GM18511 (cell line): ENCODE measurements at regions not wholly inside any gene's neighbourhood (a gene's known extent, or its start where the extent isn't known, plus 50 kb on each side); places are given as distances from the start of the nearest gene placed in this dataset.

Source experiments
- ATAC-seq: cut with Tn5 transposase; IDR thresholded peaks from one replicate; pipeline ENCODE4 v1.9.1; 2021; ENCODE audit warnings: mild to moderate bottlenecking, moderate library complexity; ENCODE audit not compliant: unreplicated experiment

DNA sequence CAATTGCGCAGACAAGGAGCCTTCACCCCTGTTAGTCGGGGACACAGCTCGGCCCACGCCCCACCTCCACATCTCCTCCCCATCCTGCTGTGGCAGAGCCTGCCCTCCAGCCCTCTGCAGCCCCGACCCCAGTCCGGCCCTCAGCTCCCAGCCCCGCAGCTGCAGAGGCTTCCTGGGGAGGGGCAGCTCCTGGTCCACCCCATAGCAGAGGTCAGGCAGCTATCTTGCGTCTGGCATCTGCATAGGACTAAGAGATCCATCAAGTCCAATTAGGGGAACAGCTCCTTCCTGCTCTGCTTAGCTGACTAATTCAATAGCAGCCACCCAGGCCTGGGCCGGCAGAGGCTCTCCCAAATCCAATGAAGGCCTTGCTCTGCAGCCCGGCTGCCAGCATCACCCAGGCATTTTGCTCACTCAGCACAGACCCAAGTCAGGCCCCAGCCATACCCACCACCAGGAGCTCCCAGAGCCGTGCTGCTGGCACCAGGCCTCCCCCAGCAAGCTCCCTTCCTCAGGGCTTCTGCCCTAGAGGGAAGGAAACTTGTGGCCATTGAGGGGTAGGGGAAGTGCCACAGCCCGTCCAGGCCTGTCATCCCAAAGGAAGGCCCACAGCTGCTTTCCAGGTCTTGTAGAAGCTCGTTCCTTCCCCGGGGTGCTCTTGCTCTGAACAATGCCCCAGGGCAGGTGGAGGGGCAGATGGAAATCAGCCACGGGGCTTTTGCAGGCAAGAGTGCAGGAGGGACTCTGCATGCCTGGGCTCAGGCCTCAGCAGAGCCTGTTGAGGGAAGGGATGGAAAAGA lies 106.2 kb upstream of the RET start:
- ATAC-seq: no peak

DNA sequence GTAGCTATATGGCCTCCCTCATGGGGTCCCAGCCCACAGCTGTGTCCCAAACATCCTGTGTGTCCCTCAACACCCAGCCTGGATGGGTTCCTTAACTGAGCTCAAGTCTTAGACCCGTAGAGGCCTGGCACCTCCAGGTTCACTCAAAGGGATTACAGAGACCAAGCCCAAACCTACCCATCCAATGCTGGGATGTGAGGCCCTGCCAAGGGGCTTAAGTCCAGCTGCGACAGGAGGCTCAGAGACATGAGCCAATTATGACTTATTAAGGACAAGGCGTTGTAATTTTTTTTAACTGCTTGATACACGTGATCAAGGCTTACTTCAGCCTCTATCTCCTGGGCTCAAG lies 105.6 kb upstream of the RET start:
- no peak for ATAC-seq

DNA sequence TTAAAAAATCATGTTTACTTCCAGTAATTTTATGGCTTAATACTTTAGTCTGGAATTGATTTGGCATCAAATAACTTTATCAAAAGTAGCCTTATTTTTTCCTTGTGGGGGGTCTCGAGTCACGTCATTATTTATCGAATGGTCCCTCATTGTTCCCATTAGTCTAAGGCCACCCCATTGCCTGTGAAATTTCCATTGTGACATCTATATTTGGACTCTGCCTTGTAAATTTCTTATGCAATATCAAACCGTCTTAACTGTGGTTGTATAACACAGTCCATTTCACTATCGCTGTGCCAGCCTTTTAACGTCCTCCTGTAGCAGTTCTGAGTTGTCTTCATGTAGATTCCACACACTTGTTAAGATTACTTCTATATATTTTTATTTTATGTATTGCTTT lies 103.9 kb upstream of the RET start:
- ATAC-seq: no peak

DNA sequence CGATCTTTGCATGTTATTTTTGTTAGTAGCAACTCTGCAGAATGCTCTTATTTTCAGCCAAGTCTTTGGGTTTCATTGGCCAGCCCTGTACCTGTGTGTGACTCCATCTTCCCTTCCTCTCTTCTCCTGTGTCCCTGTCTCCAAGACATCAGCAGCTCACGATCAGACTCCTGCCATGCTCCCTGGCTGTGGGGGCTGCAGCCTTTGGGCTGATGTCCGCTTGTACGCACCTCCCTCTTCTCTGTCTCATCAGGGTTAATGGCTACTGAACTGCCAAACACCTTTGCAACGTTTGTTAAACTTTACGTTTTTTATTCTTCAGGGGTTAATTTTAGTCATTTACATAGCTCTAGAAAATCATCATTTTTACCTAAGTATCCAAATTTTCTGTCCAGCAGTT lies 103.5 kb upstream of the RET start:
- no peak for ATAC-seq

DNA sequence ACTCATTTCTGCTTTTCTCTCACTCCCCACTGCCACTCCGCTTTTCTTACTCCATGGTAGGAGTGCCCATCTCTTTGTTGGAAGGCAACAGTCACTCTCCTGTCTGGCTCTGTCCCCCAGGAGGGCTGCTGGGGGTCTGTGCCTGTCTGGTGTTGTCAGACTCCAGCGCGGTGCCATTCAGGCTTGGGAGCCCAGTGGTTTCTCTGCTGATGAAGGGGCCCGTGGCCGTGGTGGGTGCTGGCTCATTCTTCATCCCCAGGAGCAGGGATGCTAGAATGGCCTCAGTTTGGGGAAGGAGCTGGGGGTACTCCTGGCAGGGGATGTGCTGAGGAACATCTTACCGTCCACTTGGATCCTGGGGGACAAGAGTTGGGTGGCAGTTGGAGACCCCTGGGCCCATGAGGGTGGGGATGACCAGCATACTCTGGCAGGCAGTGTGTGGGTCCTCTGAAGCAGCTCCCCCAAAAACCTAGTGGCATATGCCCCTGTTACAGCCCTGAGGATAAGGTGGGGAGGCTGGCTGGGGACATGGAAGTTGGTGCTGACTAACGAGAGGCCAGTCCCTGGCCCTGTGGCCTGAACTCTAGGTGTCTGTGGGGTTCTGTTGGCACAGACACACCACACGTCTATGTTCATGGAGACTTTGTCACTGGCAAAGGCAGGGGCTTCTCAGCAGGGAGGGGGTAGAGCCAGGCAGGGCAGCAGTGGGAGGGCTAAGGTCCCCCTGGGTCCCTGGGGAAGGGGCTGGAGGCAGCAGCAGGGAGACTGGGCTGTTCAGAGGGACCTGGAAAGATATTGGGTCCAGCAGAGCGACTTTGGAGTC lies 102.8 kb upstream of the RET start:
- no peak for ATAC-seq

DNA sequence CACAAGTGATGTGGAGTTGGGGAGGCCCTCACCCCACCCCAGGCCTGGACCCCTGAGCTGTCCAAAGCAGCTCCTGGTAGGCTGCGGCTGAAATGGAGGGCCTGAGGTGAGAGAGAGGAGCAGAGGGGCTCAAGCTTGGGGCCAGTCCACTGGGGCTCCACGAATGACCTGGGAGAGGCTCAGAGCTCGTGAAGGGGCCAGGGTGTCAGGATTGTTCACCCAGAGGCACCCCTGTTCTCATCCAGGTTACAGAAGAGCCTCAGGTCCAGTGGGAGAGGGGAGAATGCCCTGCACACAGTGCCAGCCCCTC lies 102.2 kb upstream of the RET start:
- ATAC-seq: no peak

DNA sequence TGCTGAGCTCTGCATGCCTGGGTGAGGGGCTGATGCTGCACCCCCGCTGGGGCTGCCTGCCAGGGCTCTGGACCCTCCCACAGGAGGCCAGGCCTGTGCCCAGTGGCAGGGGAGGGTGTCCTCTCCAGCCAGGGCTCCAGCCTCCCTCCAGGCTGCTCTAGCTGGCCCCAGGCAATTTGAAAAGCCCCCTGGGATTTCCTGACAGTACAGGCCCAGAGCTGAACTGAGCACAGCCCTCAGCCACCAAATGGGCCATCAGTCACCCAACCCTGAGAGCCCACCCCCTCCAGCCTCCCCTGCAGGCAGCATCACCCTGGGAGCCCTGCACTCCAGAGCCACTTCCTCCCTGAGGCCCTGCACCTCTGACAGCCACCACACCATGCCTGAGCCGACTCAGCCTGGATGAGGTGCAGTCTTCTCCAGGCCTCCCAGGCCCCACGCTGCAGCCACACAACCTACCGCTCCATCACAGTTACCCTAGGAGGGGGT lies 101.8 kb upstream of the RET start:
- no peak for ATAC-seq

DNA sequence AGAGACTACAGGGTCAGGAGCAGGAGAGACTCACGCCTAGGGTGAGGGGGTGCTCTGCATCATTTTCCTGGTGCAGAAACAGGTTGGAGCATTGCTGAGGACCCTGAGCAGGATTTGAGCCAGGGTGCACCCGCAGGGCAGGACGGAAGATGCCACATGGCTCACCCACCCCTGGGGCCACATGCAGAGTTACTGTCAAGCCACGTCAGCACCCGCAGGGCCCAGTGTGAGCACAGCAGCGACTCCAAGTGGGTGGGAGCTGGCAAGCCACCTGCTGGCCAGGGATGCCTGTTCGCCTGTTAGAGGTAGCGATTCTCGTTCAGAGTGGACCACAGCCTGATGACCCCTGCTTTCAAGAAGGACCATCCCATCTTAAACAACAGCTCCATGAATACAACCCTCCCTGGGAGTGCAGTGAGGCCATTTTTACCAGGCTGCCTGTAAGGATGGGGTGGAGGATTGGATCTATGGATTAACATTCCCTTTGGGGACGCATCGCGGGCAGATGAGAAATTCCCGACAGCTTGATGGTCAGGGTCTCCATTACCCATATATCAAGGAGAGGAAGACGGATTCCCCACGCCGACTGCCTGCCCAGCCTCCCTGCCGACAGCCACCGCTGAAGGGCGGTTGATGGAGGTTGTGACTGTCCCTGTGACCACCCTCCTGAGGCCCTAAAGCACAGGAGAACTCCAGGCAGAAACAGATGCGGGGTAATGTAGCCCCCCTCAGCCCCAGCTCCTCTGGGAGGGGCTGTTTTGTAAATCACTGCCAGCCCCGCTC lies 101.1 kb upstream of the RET start:
- ATAC-seq: no peak

DNA sequence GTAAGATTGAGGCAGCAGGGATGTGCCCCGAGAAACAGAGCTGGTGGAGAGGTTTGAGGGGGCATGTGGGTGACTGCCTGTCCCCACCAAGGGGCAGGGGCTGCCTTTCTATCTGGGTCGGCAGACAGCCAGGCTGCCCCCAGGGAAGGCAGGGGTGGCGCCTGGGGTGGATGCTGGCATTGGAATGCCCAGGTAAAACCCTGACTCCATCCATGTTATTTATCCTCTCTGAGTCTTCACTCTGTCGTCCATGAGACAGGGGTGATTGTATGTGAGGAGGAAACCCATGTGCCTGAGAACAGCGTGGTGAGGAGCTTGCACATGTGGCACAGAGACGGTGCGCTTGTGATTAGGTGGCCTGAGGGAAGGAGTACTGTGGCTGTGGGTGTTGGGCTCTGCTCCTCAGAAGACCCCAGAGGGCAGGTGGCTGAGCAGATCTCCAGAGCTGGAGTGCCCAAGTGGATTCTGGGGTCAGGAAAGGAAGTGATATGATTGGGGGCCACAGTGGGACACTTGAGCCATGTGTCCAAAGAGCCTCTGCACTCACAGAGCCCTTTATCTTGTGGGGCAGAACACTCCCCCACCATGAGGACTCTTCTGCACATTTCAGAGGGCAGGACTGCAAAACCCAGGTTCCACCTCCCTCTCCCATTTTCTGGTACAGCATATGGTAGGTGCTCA lies 100.4 kb upstream of the RET start:
- ATAC-seq: no peak

DNA sequence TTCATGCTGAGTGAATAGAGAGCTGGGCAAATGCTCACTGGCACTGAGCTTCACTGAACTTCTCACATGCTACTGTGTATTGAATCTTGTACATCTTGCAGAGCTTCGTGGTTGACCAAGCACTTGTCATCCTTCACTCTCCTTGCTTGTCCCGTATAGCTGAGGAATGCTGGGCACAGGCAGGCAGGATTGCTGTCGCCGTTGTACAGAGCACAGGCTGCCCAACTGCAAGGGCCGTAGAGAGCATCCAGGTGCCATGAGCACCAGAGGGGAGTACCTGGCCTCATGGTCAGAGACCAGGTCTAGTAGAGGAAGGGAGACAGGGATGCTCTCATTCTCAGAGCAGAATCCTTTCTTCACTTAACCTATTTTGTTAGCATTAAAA lies 99.8 kb upstream of the RET start:
- ATAC-seq: no peak

DNA sequence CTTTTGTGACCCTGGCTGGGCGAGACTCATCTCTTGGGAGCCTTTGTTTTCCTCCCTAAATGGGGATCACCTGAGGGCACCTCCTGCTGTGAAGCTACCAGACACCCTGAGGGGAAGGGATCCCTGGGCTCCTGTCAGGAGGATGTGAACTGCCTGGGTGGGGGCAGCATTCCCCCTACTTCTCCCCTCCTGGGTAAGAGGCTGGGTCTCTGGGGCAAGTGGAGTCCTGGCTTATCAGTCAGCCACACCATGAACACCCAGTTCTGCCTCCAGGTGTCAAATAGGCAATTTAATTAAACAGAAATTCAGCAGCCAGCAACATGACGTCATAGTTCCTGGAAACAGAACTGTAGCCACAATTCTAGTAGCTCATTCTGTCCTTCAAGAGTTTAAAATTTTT lies 97.7 kb upstream of the RET start:
- no peak for ATAC-seq

DNA sequence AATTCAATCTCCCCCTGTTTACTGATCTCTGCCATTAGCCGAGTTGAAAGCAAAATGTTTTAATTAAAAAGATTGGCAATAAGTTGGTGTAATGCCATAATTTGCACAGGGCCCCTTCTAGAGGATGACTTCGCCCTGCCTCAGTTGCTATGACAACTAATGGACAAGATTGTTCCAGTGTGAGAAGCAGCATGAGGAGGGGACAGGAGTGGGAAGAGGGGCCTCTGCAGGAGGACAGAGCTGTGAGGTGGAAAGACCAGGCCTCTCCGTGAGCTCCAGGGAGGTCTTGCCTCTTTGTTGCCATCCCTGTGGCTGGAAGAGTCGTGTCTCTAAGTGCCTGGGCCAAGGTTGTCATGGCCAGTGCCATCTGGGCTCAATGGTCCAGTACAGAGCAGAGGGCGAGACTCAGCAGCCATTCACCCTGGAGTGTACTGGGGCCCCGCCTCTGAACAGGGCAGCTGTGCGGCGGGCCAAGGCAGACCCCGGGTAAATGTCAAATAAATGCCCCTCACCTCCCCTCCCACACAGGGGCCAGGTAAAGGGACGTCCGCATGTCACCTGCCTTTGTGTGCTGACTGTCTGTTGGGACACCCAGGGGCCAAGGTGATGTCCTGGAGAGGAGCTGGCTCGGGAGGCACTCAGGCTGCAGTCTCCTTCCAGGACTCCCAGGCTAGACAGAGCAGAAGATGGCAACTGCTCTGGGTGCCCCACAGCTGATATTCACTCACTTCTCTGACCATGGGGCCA lies 97.0 kb upstream of the RET start:
- no peak for ATAC-seq

DNA sequence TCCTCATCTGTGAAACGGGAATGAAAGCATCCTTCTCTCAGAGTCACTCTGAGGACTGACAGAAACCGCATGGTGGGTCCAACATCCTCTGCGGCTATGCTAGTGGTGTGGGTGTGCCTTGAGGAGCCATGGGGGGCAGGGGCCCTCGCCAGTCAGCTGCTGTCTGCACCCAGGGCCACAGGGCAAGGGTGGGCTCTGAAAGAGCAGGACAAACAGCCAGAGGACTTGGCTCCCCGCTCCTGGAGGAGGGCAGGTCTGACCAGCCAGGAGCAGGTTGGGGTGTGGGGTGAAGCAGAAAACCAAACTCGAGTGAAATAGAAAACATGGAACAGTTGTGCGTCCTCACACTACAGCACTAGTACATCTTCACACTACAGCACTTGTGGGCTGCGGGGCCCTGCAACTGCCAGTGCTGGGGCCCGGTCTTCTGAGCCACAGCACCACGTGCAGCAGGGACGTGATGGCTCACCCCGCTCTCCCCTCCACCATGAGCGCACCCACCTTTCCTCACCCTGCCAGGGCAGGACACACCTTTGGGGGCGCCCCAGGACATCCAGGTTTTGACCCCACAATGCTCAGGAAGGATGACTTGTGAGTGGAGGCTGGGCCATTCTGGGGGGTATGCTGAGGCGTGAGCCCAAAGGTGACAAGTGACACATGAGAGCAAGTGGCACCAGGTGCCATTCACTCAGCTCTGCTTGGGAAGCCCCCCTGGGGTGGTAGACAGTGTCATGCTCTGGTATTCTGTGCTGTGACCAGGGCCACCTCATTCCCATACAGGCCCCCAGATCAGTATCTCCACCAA lies 96.1 kb upstream of the RET start:
- ATAC-seq: no peak

DNA sequence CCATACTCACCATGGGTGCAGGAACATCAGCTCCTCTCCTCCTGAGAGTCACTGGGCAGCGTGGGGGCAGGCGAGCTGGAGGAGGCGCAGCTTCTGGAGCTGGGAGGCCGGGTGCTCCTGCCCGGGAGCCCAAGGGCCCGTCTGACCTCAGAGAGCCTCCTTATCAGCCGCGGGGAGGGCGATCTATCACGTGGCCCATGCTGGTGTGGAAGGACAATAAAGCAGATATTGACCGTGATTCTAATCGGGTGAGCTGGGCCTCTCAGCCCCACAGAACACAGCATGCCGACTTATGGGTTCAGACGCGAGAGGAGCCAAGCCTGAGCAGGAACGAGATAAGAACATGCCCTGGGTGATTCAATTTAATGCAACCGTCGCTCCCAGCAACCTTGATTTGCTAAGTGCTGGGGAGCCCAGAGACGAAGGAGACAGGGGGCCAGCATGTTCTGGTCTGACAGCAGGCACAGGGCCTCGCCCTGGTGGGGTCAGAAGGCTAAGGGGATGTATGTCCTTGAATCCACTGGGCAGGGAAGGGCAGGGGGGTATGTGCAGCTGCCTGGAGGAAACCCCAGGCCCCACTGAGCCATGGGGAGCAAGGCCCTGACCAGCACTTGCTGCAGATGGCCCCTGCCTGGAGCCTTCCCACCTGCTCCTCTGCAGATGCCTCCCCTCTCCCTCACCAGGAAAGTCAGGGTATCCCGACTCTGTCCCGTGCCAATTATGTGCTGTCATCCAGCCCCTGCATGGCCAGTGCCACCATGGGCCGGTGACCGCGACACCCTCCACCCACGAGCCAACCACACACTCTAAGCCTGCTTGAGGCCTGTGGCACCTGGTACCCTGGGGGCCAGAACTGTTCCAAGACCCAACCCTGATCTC lies 95.3 kb upstream of the RET start:
- ATAC-seq: no peak

DNA sequence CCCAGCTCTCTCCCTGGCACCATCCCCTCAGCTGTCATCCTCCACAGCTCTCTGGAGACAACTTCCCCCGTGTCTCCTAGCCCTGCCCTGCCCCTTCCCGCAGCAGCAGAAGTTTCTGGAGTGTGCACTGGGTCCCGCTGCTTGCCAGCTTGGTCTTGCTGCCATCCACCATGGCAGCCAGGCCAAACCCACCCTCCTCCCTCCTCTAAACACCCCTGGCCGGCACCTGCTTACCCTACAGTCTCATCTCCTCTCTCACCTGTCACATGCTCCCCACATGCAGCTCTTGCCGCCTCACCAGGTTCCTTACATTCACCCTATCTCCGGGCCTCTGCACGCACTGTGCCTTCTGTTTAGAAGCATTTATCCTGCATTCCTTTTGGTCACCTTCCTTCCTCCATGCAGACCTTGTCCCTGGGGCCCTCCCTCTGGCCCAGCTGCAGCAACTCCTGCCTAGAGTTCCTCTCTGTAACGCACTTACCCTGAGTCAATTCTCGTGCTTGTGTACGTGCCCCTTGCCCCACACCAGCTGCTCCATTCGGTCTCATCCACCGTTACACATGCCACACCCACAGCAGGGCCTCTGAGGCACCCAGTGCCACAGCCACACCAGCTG lies 93.9 kb upstream of the RET start:
- ATAC-seq: no peak

DNA sequence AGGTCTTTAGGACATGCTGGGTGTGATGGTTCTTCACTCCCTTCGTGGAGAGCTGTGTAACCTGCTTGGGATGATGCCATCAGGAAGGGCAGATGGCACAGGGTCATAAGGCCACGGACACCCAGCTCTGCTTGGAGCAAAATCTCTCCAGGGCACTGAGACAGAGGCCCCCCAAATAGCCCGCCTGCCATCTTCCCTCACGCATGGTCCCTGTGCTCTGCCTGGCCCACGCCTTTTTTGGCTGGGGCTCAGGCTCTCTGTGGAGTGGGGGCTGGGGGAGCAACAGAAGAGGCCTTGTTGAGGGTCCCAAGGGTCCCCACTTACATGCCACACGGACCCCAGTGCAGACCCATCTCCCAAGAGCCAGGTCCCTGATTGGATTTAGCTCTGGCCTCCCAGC lies 93.3 kb upstream of the RET start:
- ATAC-seq: no peak

DNA sequence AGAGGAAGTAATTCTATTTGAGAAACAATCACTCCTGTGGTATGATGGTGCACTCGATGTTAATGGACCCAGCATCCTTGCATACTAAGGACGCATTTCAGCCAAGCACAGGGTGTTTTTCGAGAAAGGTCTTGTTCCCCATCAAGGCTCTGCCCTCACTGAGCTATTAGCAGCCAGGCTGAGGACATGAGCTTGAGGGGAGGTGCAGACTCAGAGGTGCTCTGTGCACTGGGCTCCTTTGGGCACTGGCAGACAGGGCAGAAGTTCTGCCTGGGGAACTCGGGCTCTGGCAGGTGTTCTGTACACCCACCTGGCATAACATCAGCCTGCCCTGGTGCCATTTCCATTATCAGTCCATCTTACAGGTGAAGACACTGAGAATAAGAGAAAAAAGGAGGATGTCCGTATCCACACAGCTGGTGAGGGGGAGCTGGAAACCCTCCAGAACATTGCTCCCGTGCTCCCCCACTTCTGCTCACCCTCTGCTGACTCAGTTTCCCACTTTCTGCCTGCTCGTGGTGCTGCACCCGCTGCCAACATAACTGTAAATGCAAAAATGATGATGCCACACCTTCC lies 92.7 kb upstream of the RET start:
- no peak for ATAC-seq

DNA sequence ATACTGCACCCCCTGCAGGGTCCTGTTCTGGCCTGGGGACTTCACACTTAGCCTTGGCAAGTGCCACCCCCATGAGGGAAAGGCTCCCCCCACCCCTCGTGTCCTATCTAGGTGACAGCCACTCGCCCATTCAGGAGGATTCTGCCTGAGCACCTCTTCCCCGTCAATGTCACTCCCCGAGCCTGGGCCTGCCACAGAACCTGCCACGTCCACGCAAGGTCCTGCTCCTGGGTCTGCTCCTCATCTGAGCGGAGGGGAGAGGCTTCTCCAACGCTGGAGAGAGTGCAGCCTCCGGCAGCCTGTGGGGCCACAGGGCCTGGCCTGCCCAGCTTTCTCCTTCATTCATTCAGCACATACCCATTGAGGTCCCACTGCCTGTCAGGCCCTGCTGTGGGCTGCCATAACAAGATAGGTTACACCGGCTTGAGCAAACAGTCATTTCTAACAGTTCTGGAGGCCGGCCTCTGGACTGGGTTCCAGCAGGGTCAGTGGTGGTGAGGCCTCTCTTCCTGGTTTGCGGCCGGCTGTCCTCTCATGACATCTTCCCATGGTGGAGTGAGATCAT lies 92.0 kb upstream of the RET start:
- no peak for ATAC-seq
